GM19455 (cell line): ENCODE measurements at regions not wholly inside any gene's neighbourhood (a gene's known extent, or its start where the extent isn't known, plus 50 kb on each side); places are given as distances from the start of the nearest gene placed in this dataset.

Experiments used
- ATAC-seq: cut with Tn5 transposase; IDR thresholded peaks from one replicate; pipeline ENCODE4 v1.9.1; 2021; ENCODE audit not compliant: unreplicated experiment

DNA sequence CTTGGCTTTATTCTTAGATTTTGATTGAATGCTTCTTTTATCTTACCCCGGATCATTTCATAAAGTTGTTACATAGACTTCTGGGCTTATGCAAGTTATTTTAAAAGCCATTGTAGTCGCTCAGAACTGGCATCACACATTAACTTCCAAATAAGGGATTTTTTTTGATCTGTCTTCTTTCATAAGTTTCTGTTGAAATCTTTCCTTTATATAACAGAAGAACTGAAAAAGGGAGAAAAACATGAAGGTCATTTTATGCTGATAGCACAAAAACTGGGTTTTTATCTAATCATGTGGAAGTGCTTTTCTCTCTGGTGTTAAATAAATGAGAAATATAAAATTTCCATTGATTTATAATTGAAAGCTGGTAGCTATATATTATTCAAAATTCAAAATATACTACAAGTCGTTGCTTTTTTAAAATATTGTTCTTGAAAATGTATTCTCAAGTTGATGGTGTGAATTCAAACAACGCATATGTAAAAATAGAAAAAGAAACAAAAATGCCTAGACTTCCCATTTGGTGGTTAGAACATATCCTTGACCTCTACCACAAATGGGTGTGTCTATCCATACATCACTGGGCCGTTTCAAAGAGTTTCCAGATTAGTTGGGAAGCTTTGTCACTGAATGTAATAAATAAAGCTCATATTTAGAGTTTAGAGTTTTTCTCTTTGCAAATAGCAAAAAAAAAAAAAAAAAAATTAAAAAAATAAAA is 258.3 kb upstream of the ZPLD1 start:
- no peak for ATAC-seq

DNA sequence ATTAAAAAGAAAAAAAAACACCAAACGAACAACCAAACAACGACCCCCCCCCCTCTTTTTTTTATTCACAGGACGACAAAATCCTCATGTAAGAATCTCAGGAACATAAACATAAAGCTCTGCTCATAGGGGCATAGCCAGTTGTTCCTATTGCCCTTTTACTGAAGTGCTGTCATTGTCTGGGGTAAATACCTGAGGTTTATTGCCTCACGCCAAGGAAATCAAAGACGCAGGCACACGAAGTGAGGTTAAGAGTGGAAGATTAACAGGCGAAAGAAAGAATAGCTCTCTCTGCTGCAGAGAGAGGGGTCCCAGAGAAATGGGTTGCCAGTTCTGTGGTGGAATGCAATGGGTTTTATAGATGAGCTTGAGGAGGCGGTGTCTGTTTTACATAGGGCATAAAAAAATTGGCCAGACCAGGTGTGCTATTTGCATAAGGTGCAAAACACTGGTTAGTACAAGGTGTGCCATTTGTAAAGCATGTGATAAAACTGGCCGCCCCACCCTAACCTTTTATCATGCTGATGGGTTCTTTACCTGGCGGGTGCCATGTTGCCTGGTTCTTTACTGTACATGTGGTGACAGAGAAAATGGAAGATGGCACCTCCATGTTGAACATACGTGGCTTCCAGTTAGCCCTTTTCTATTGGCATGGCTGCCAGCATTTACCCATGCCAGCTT is 257.6 kb upstream of the ZPLD1 start:
- ATAC-seq, result no peak

GRCh38 chr3:102178817-102179216 is 256.0 kb upstream of the ZPLD1 start:
- no peak for ATAC-seq

DNA sequence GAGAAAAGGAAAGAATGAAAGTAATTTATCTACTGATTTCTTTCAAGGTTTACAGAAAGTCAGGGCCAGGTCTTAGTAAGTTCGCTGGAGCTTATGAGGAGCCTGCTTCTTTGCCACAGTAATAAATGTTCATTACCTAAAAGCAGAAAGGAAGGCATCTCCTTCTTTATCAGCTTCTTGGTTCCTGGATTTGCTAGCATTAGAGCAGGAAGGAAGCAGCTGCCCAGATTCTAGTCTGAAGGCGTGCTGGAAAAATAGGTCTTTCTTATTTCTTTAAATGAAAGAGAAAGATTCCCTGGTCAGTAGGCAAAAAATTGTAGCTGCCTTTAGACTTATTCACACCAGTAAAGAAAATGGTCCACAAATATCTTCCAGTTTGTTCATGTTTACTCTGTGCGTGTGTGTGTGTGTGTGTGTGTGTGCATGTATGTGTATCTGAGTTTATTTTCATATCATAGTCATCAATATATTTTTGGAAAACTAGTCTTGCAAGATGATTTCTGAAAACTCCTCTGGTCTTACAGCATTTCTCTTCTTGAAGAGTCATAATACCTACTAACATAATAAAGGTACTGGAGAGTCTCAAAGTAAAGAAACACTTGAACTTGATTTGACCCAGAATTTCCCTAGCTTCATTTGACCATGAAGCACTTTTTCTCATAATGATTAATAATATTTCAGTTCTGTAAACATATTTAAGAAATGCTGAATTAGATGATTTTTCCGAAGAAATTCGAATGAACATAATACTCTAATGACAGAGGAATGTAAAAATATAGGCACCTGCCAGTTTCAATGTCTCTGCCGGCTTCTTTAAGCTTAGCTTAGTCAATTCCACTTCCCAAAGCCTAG is 255.3 kb upstream of the ZPLD1 start:
- ATAC-seq, result no peak

DNA sequence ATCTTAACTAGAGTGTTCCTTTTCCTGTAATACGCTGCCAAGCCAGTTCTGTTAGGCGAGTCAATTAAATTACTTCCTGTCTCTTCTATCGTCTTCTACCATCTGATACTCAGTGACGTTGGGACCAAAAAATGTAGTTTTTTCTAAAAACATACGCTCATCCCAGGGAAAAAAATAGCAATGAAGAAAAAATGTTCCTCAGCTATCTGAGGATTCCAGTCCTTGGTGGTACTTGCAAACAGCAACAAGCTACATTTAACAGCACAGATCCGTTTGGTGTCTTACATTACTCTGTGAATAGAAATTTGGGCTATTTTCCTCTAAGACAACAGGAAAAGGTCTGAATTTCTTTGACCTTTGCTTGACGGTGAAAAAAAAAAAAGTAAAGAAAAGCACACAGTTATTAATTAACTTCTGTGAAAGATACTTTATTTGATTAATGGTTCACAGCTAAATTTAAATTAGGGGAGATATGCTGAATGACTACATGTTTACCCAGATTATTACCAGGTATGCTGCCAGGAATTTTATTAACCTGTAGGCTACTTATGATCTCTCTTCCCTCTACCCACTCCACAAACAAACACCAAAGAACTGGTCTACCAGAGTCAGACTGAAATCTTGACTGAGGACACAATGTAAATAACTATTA is 254.4 kb upstream of the ZPLD1 start:
- no peak for ATAC-seq

GRCh38 chr3:102181175-102181920 is 253.5 kb upstream of the ZPLD1 start:
- no peak for ATAC-seq

DNA sequence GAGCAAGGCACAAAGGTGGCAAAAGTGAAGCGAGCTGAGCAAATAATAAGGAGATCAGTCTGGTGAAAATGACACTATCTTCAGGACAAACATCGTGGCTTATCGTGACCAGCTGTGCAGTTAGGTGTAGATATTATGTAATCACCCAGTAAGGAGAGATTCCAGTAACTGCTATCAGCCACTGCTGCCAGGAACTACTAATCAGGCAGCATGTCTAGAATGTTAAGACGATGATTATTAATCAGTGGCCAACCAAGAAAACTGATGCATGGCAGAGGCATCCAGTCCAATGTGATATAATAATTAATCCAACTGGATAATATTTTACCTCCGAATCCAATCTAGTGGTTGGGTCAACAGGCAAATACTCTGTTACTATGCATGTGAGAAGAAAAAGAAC is 252.7 kb upstream of the ZPLD1 start:
- no peak for ATAC-seq

DNA sequence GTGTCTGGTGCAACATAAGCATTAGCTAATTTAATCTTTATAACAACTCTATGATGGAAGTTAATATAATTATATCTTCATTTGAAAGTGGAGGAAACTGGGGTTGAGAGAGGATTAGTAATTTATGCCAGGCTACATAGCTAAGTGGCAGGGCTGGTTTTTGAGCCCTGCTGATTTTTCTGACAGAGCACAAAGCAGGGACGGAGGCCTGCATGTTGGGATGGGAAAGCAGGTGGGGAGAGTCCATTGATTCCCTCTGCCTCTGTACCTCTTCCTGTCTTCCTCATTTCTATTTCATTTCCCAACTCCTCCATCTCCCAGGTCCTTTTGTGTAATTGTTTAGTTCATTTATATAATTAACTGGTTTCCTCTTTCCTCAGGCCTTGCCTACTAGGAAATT is 251.6 kb upstream of the ZPLD1 start:
- ATAC-seq, result no peak

GRCh38 chr3:102183623-102184022 is 251.2 kb upstream of the ZPLD1 start:
- no peak for ATAC-seq

- no peak for ATAC-seq
These were observed 245.3 kb upstream of the ZPLD1 start for GRCh38 chr3:102189541-102189940.

- no peak for ATAC-seq
These were observed 244.7 kb upstream of the ZPLD1 start for GRCh38 chr3:102189956-102190723.

DNA sequence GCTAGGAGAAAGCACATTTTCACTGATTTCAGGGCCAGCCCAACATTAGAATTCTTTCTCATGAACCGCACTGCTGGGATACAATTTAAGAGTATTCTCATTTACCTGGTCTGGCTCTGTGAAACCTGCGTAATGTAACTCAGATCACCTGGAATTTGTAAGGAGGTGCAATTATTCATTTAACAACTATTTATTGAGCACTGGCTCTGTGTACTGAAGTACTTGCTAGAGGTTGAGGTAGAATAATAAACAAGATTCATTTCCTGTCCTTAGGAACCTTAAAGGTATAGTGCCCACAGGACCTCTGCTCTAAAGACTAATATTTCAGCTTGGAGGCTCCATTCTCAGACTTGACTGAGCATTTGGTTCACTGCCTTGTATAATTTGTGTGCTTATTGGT is 242.2 kb upstream of the ZPLD1 start:
- ATAC-seq, result no peak

- no peak for ATAC-seq
These were observed 241.6 kb upstream of the ZPLD1 start for GRCh38 chr3:102193255-102193654.

DNA sequence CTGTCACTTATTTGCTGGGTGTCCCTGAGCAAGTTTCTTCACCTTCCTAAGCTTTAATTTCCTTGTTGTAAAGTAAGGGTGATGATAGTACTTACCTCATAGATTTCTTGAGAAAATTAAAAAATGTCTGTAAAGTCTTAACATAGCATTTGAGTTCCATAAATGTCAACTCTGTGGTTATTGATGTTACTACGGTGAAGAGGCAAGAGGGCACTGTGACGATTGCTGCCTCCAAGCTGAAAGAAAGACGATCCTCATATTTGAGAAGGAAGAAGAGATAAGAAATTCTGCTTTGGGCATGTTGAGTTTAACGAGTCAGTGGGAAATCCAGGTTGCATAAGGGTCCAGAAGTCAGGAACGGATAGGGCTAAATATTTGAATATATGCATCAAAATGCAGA is 240.8 kb upstream of the ZPLD1 start:
- ATAC-seq, result no peak

DNA sequence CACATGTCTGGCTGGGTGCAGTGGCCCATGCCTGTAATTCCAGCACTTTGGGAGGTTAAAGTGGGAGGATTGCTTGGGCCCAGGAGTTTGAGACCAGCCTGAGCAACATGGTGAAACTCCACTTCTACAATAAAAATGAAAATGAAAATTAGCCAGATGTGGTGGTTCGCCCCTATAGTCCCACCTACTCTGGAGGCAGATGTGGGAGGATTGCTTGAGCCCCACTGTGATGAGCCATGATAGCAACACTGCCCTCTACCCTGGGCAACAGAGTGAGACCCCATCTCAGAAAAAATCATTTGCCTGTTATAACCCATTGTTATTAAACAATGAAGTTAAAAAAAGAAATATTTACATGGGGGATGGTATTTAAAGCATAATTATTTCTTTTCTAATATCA is 240.1 kb upstream of the ZPLD1 start:
- no peak for ATAC-seq

GRCh38 chr3:102195198-102195948 is 239.4 kb upstream of the ZPLD1 start:
- no peak for ATAC-seq

DNA sequence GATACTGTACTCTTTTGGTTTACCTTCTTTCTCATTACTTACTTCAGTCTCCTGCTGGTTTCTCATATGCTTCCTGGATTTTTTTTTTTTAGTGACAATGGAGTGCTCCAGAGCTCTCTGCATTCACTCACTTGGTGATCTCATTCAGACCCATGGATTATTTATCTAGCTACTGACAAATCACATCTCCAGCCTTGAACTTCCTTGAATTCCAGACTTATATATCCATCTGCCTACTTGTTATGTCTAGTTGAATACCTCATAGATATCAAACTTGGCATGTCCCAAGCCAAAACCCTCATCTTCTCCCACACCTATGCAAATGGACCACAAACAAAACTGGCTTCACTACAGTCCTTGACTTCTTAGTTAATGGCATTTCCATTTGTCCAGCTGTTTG is 234.7 kb upstream of the ZPLD1 start:
- no peak for ATAC-seq

GRCh38 chr3:102200560-102200959 is 234.3 kb upstream of the ZPLD1 start:
- ATAC-seq, result no peak

DNA sequence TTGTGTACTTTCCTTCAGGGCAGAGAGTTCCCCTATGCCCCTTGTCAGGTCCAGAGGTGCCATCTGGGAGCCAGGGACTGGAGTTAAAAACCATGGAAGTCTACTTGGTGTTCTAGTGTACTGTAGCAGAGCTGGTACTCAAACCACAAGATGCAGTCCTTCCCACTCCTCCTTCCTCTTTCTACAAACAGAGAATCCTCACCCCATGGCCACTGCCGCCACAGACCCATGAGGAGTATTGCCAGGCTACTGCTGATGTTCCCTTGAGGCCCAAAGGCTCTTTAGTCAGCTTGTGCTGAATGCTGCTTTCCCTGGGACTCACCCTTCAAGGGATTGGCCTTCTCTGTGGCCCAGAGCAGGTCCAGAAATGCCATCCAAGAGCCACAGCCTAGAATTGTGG is 229.2 kb upstream of the ZPLD1 start:
- no peak for ATAC-seq
